Colonic mucosa (tissue), 4 donors: ENCODE measurements at regions not wholly inside any gene's neighbourhood (a gene's known extent, or its start where the extent isn't known, plus 50 kb on each side); places are given as distances from the start of the nearest gene placed in this dataset.
"Not testable (repeated sequence)": the region's sequence is repeated elsewhere in the genome, so short reads cannot be mapped to it uniquely, and the experiment has no call there.

Experiments used
- DNase-seq: peaks from one replicate; pipeline ENCODE4 v3.0.0-alpha.2; 2020
- H3K27ac ChIP-seq: fragments of 200-600 bp; one replicate; pipeline ENCODE4 v1.8.0; 2021
- H3K27me3 ChIP-seq: fragments of 200-600 bp; one replicate; pipeline ENCODE4 v1.8.0; 2021
- H3K36me3 ChIP-seq: fragments of 200-600 bp; one replicate; pipeline ENCODE4 v1.8.0; 2021
- H3K4me1 ChIP-seq: fragments of 200-600 bp; one replicate; pipeline ENCODE4 v1.8.0; 2021; ENCODE audit warnings: mild to moderate bottlenecking
- H3K4me3 ChIP-seq: fragments of 200-600 bp; one replicate; pipeline ENCODE4 v1.8.0; 2021
- H3K9ac ChIP-seq, 2 donors: one replicate each; pipeline ENCODE4 v1.7.0; 2013; ENCODE audit warnings: control low read depth in 2 of 2, low read depth in 2 of 2, low read length in 2 of 2
- H3K9me3 ChIP-seq: fragments of 200-600 bp; one replicate; pipeline ENCODE4 v1.8.0; 2021
- intact Hi-C: fragments of 100-400 bp; cut with DNase I; formaldehyde crosslinking; loops from one replicate; pipeline ENCODE4 v1.14.1; 2022
- TF ChIP-seq, protein P1 (sequence below): fragments of 200-600 bp; IDR thresholded peaks from one replicate; pipeline ENCODE4 v1.8.0; 2022; ENCODE audit warnings: antibody characterized with exemption, mild to moderate bottlenecking
- donor health status: healthy.
- donor health status: DM: no; HTN: no; CAD: no.
- donor health status: DM: no; HTN: no; CAD: no.

DNA sequence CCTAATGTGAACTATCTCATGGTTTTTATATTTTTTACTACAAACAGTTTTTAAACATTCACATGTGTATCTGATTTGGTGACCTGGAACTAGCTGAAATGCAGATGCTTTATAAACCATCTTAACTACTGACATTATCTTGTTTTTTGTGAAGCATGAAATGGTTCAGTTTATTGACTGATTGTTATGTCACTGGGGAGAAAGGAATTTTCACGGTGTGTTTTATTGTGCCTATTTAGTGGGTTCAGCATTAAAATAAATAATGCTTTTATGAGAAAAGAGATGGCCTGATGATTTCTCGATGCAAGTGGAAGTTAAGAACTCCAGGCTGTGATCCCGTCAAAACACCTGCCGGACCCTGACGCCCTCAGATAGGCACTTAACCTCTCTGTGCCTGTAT lies 79.9 kb upstream of the KIF26B start:
- Histone ChIP-seq H3K4me1 (no peaks in the 10 kb centered on the region), H3K27ac (no peak overlapping the region), H3K9ac (no peak overlapping the region), H3K36me3 (no peaks in the 10 kb centered on the region), H3K9me3 (no peaks in the 10 kb centered on the region), H3K27me3 (no peaks in the 10 kb centered on the region), H3K4me3 (no peak overlapping the region)
- intact Hi-C loops, result no loop called here
- TF ChIP-seq, protein P1, sequence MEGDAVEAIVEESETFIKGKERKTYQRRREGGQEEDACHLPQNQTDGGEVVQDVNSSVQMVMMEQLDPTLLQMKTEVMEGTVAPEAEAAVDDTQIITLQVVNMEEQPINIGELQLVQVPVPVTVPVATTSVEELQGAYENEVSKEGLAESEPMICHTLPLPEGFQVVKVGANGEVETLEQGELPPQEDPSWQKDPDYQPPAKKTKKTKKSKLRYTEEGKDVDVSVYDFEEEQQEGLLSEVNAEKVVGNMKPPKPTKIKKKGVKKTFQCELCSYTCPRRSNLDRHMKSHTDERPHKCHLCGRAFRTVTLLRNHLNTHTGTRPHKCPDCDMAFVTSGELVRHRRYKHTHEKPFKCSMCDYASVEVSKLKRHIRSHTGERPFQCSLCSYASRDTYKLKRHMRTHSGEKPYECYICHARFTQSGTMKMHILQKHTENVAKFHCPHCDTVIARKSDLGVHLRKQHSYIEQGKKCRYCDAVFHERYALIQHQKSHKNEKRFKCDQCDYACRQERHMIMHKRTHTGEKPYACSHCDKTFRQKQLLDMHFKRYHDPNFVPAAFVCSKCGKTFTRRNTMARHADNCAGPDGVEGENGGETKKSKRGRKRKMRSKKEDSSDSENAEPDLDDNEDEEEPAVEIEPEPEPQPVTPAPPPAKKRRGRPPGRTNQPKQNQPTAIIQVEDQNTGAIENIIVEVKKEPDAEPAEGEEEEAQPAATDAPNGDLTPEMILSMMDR, result no peak
- DNase-seq, result no peak

DNA sequence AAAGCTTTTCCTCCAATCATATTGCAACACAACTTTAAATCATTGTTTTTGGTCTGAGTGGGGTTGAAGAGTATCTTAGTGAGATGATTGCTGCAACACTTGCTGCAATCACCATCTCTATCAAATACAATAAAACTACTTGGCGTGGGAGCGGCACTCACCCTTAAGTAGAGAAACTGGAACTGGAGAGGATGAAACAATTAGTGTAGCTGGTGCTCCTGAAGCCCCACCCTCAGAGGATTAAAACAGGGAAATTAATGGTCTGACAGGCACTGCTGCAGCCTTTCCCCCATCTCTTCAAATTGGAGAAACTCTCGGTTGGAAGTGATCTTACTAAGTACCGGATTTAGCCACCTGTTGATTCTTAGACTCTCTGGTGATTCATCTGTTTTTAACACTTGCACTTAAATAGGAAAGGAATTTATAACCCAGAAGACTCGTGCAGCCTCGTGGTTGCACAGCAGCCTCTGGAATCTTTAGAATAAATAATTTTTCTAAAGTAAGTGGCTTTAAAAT lies 80.5 kb upstream of the KIF26B start:
- intact Hi-C loops, result no loop called here
- H3K4me3 ChIP-seq, result no peak overlapping the region
- no peak overlapping the region for H3K9ac ChIP-seq
- no peak for DNase-seq
- no peaks in the 10 kb centered on the region for H3K9me3 ChIP-seq
- no peaks in the 10 kb centered on the region for H3K4me1 ChIP-seq
- no peak overlapping the region for H3K27ac ChIP-seq
- no peaks in the 10 kb centered on the region for H3K27me3 ChIP-seq
- TF ChIP-seq, protein P1, result no peak
- no peaks in the 10 kb centered on the region for H3K36me3 ChIP-seq

DNA sequence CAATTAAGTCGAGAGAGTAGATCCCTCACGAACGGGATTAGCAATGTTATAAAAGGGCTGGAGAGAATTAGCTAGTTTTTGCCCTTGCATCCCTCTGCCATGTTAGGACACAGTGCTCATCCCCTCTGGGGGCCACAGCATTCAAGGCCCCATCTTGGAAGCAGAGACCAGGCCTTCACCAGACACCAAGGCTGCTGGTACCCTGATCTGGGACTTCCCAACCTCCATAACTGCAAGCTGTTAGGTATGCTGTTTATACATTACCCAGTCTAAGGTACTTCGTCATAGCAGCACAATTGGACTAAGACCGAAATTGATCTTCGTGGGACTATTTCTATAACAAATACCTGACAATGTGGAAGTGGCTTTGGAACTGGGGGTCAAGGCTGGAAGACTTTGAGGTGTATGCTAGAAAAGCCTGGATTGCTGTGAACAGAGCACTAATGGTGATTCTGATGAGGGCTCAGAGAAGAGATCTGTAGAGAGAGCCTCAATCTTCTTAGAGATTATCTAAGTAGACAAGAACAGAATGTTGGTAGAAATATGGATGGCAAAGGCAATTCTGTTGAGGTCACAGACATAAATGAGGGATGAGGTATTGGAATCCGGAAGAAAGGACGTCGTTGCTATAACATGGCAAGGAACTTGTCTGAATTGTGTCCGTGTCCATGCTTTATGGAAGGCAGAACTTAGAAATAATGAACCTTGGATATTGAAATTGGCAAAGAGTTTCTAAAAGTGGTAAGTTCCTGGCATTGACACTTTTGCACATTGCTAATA lies 83.8 kb upstream of the KIF26B start:
- TF ChIP-seq, protein P1, result no peak
- no peak overlapping the region for H3K27ac ChIP-seq
- H3K4me1 ChIP-seq, result no peaks in the 10 kb centered on the region
- no peaks in the 10 kb centered on the region for H3K9me3 ChIP-seq
- no peaks in the 10 kb centered on the region for H3K36me3 ChIP-seq
- intact Hi-C loops, result no loop called here
- DNase-seq, result no peak
- H3K4me3 ChIP-seq, result no peak overlapping the region
- no peaks in the 10 kb centered on the region for H3K27me3 ChIP-seq
- no peak overlapping the region for H3K9ac ChIP-seq

- TF ChIP-seq, protein P1, result no peak
- no peaks in the 10 kb centered on the region for H3K9me3 ChIP-seq
- no peaks in the 10 kb centered on the region for H3K36me3 ChIP-seq
- H3K27ac ChIP-seq, result no peak overlapping the region
- no peaks in the 10 kb centered on the region for H3K4me1 ChIP-seq
- no peak overlapping the region for H3K9ac ChIP-seq
- H3K27me3 ChIP-seq, result no peaks in the 10 kb centered on the region
- intact Hi-C loops, result no loop called here
- DNase-seq, result no peak
- no peak overlapping the region for H3K4me3 ChIP-seq
These were observed 87.5 kb upstream of the KIF26B start for GRCh38 chr1:245067257-245067656.

DNA sequence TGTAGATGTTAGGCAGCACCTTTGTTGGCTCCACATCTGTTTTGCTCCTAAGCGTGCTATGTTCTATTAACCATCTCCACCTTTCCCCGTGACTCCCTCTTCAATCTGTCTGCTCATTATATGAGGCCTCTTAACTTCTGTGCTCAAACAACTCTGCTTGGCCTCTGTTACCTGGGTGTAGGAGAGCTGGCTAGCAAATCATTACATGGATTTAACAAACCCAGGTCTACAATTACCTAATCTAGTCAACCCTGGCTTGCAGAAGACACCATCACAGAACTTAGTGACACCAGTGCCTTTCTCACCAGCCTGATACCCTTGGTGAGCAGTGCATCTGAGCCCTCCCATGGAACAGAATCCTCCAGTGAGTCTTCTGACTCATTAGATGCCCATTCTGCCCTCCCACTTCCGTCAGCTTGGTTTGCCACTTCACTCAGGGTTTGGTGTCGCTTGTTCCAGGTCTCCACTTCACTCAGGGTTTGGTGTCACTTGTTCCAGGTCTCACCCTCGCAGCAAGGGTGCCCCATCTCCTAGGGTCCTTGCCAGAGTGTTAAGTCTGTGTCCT lies 92.0 kb upstream of the KIF26B start:
- no peak overlapping the region for H3K4me3 ChIP-seq
- no peak for DNase-seq
- H3K27me3 ChIP-seq, result no peaks in the 10 kb centered on the region
- no peaks in the 10 kb centered on the region for H3K4me1 ChIP-seq
- H3K9ac ChIP-seq, result no peak overlapping the region
- no peaks in the 10 kb centered on the region for H3K36me3 ChIP-seq
- no peaks in the 10 kb centered on the region for H3K9me3 ChIP-seq
- intact Hi-C loops, result no loop called here
- TF ChIP-seq, protein P1, result no peak
- H3K27ac ChIP-seq, result no peak overlapping the region

- H3K27ac ChIP-seq, H3K9me3 ChIP-seq, DNase-seq, H3K4me3 ChIP-seq, H3K4me1 ChIP-seq, H3K27me3 ChIP-seq, H3K9ac ChIP-seq, intact Hi-C loops, H3K36me3 ChIP-seq: not testable (repeated sequence)
These were observed 93.0 kb upstream of the KIF26B start for GRCh38 chr1:245061808-245062207.
